ENCODE measurements at regions not wholly inside any gene's neighbourhood (a gene's known extent, or its start where the extent isn't known, plus 50 kb on each side); places are given as distances from the start of the nearest gene placed in this dataset.

GRCh38 chr9:82412586-82413305, 424.2 kb downstream of the SPATA31D1 start:
- Mint-ChIP-seq H3K4me3 (no peak overlapping the region), H3K4me1 (no peaks in the 10 kb centered on the region), H3K36me3 (no peaks in the 10 kb centered on the region), H3K27me3 (no peaks in the 10 kb centered on the region), H3K9me3 (peaks cover 0 to 16% (median 7%) of the 10 kb centered on the region in 8 donors), H3K27ac (no peak overlapping the region)
- ChIA-PET CTCF (ENCODE audit: partially characterized antibody) (interaction anchor here (0.6 kb wide), 1 partner anchor 1458 kb away, joined by 3 read pairs; no protein-coding TSS in a partner anchor), POLR2A (ENCODE audit: partially characterized antibody) (no interaction called here)
- Histone ChIP-seq H3K4me1 (ENCODE audit: insufficient read depth, low read length) (no peaks in the 10 kb centered on the region), H3K27ac (ENCODE audit: low read depth, low read length) (no peak overlapping the region), H3K27me3 (ENCODE audit: insufficient read depth, low read length) (no peaks in the 10 kb centered on the region), H3K9me3 (ENCODE audit: control insufficient read depth in 1 of 2, low read length in 2 of 2) (no peaks in the 10 kb centered on the region), H3K4me3 (ENCODE audit: low read length in 2 of 2) (no peak overlapping the region), H3K36me3 (ENCODE audit: insufficient read depth, low read length) (no peaks in the 10 kb centered on the region)
- DNase-seq: no peak
- intact Hi-C loops (cut with micrococcal nuclease): no loop called here

- no peak overlapping the region for H3K4me3 ChIP-seq (ENCODE audit: low read length in 2 of 2)
- no peaks in the 10 kb centered on the region for H3K9me3 ChIP-seq (ENCODE audit: control insufficient read depth in 1 of 2, low read length in 2 of 2)
- POLR2A ChIA-PET (ENCODE audit: partially characterized antibody): no interaction called here
- Mint-ChIP-seq H3K4me3 (no peak overlapping the region), H3K4me1 (no peaks in the 10 kb centered on the region), H3K27me3 (no peaks in the 10 kb centered on the region), H3K27ac (no peak overlapping the region), H3K9me3 (peaks cover 0 to 18% (median 7%) of the 10 kb centered on the region in 8 donors), H3K36me3 (no peaks in the 10 kb centered on the region)
- intact Hi-C loops (cut with micrococcal nuclease): no loop called here
- H3K36me3 ChIP-seq (ENCODE audit: insufficient read depth, low read length): no peaks in the 10 kb centered on the region
- no peak overlapping the region for H3K27ac ChIP-seq (ENCODE audit: low read depth, low read length)
- DNase-seq: no peak
- CTCF ChIA-PET (ENCODE audit: partially characterized antibody): no interaction called here
- no peaks in the 10 kb centered on the region for H3K27me3 ChIP-seq (ENCODE audit: insufficient read depth, low read length)
- no peaks in the 10 kb centered on the region for H3K4me1 ChIP-seq (ENCODE audit: insufficient read depth, low read length)
Measured at GRCh38 chr9:82417501-82417900, 428.9 kb downstream of the SPATA31D1 start.

GRCh38 chr9:82418334-82418733, 429.8 kb downstream of the SPATA31D1 start:
- Histone ChIP-seq H3K9me3 (ENCODE audit: control insufficient read depth in 1 of 2, low read length in 2 of 2) (no peaks in the 10 kb centered on the region), H3K4me3 (ENCODE audit: low read length in 2 of 2) (no peak overlapping the region), H3K4me1 (ENCODE audit: insufficient read depth, low read length) (no peaks in the 10 kb centered on the region), H3K36me3 (ENCODE audit: insufficient read depth, low read length) (no peaks in the 10 kb centered on the region), H3K27me3 (ENCODE audit: insufficient read depth, low read length) (no peaks in the 10 kb centered on the region), H3K27ac (ENCODE audit: low read depth, low read length) (no peak overlapping the region)
- H3K27ac Mint-ChIP-seq: no peak overlapping the region
- no peaks in the 10 kb centered on the region for H3K4me1 Mint-ChIP-seq
- ChIA-PET POLR2A (ENCODE audit: partially characterized antibody) (no interaction called here), CTCF (ENCODE audit: partially characterized antibody) (no interaction called here)
- no peak overlapping the region for H3K4me3 Mint-ChIP-seq
- no peaks in the 10 kb centered on the region for H3K36me3 Mint-ChIP-seq
- intact Hi-C loops (cut with micrococcal nuclease): no loop called here
- H3K9me3 Mint-ChIP-seq: peaks cover 0 to 15% (median 7%) of the 10 kb centered on the region in 8 donors
- no peak for DNase-seq
- H3K27me3 Mint-ChIP-seq: no peaks in the 10 kb centered on the region

GRCh38 chr9:82419696-82420486, 431.3 kb downstream of the SPATA31D1 start:
- H3K27me3 Mint-ChIP-seq: no peaks in the 10 kb centered on the region
- no peaks in the 10 kb centered on the region for H3K27me3 ChIP-seq (ENCODE audit: insufficient read depth, low read length)
- POLR2A ChIA-PET (ENCODE audit: partially characterized antibody): no interaction called here

GRCh38 chr9:82421498-82421897, 432.9 kb downstream of the SPATA31D1 start:
- H3K4me1 ChIP-seq (ENCODE audit: insufficient read depth, low read length): no peaks in the 10 kb centered on the region
- Mint-ChIP-seq H3K4me1 (no peaks in the 10 kb centered on the region), H3K27me3 (no peaks in the 10 kb centered on the region), H3K27ac (no peak overlapping the region), H3K4me3 (no peak overlapping the region), H3K36me3 (no peaks in the 10 kb centered on the region), H3K9me3 (peaks cover 3 to 18% (median 4%) of the 10 kb centered on the region in 8 donors)
- H3K4me3 ChIP-seq (ENCODE audit: low read length in 2 of 2): no peak overlapping the region
- no peaks in the 10 kb centered on the region for H3K27me3 ChIP-seq (ENCODE audit: insufficient read depth, low read length)
- H3K27ac ChIP-seq (ENCODE audit: low read depth, low read length): no peak overlapping the region
- ChIA-PET POLR2A (ENCODE audit: partially characterized antibody) (no interaction called here), CTCF (ENCODE audit: partially characterized antibody) (interaction anchor here (0.7 kb wide), 1 partner anchor 245 kb away, joined by 3 read pairs; no protein-coding TSS in a partner anchor)
- intact Hi-C loops (cut with micrococcal nuclease): no loop called here
- no peaks in the 10 kb centered on the region for H3K9me3 ChIP-seq (ENCODE audit: control insufficient read depth in 1 of 2, low read length in 2 of 2)
- no peaks in the 10 kb centered on the region for H3K36me3 ChIP-seq (ENCODE audit: insufficient read depth, low read length)
- DNase-seq: no peak

More at GRCh38 chr9:82419696-82420486, 431.3 kb downstream of the SPATA31D1 start:
- DNase-seq: no peak
- peaks cover 4 to 18% (median 7%) of the 10 kb centered on the region in 8 donors for H3K9me3 Mint-ChIP-seq
- H3K4me1 ChIP-seq (ENCODE audit: insufficient read depth, low read length): no peaks in the 10 kb centered on the region
- H3K4me3 ChIP-seq (ENCODE audit: low read length in 2 of 2): no peak overlapping the region
- H3K4me1 Mint-ChIP-seq: no peaks in the 10 kb centered on the region
- CTCF ChIA-PET (ENCODE audit: partially characterized antibody): no interaction called here
- no peaks in the 10 kb centered on the region for H3K36me3 ChIP-seq (ENCODE audit: insufficient read depth, low read length)
- intact Hi-C loops (cut with micrococcal nuclease): no loop called here
- H3K36me3 Mint-ChIP-seq: no peaks in the 10 kb centered on the region
- H3K9me3 ChIP-seq (ENCODE audit: control insufficient read depth in 1 of 2, low read length in 2 of 2): no peaks in the 10 kb centered on the region
- no peak overlapping the region for H3K4me3 Mint-ChIP-seq
- H3K27ac ChIP-seq (ENCODE audit: low read depth, low read length): no peak overlapping the region
- no peak overlapping the region for H3K27ac Mint-ChIP-seq

DNA sequence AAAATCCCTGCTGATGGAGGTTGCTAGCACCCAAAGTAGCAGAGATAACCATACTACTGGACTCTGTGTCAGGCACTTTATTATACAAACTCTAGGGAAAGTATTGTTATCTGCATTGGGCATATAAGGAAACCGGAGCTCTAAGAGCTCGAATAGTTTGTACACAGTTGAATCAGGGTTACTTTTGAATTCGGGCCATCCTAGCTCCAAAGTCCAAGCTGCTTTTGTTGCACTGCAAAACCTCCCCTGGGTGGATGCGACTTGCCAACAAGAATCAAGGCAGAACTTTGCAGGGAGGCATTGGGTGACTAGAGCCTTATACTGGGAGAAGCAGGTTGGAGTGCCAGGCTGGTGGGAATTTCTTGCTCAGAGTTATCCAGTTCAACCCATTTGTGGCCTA, 435.1 kb downstream of the SPATA31D1 start:
- H3K9me3 Mint-ChIP-seq: peaks cover 0 to 18% (median 4%) of the 10 kb centered on the region in 8 donors
- no peaks in the 10 kb centered on the region for H3K9me3 ChIP-seq (ENCODE audit: control insufficient read depth in 1 of 2, low read length in 2 of 2)
- no peaks in the 10 kb centered on the region for H3K4me1 ChIP-seq (ENCODE audit: insufficient read depth, low read length)
- CTCF ChIA-PET (ENCODE audit: partially characterized antibody): no interaction called here
- no peaks in the 10 kb centered on the region for H3K4me1 Mint-ChIP-seq
- H3K36me3 ChIP-seq (ENCODE audit: insufficient read depth, low read length): no peaks in the 10 kb centered on the region
- no peaks in the 10 kb centered on the region for H3K36me3 Mint-ChIP-seq
- intact Hi-C loops (cut with micrococcal nuclease): no loop called here
- no peak overlapping the region for H3K4me3 ChIP-seq (ENCODE audit: low read length in 2 of 2)
- H3K27me3 ChIP-seq (ENCODE audit: insufficient read depth, low read length): no peaks in the 10 kb centered on the region
- POLR2A ChIA-PET (ENCODE audit: partially characterized antibody): no interaction called here
- no peak for DNase-seq
- no peaks in the 10 kb centered on the region for H3K27me3 Mint-ChIP-seq
- H3K27ac Mint-ChIP-seq: no peak overlapping the region
- H3K4me3 Mint-ChIP-seq: no peak overlapping the region
- no peak overlapping the region for H3K27ac ChIP-seq (ENCODE audit: low read depth, low read length)

DNA sequence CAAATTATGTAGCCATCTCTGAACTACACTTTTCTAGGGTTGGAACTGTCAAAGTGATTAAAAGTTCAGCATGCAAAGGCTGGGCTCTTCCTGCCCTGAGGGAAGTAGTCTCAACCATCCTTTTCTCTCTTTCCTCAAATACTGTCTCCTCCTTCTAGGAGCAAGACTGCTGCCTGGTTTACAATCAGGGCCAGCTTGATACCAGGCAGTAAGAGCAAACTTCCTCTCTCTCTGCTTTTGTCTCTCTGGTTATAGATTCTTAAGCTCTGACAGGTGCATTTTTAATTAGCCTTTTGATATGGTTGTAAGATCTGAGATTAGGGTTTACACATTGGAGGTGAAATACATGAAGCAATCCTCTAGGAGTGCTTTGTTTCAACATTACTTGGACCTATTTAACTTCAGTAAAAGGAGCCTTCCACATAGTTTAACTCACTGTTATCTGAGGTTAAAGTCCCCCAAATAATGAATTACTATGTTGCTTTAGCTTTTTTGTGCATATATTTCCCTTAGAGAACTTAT, 436.1 kb downstream of the SPATA31D1 start:
- no peak for DNase-seq
- POLR2A ChIA-PET (ENCODE audit: partially characterized antibody): no interaction called here
- Mint-ChIP-seq H3K36me3 (no peaks in the 10 kb centered on the region), H3K4me3 (no peak overlapping the region), H3K27me3 (no peaks in the 10 kb centered on the region), H3K27ac (no peak overlapping the region), H3K4me1 (no peaks in the 10 kb centered on the region), H3K9me3 (peaks cover 0 to 18% (median 4%) of the 10 kb centered on the region in 8 donors)
- Histone ChIP-seq H3K4me3 (ENCODE audit: low read length in 2 of 2) (no peak overlapping the region), H3K4me1 (ENCODE audit: insufficient read depth, low read length) (no peaks in the 10 kb centered on the region), H3K9me3 (ENCODE audit: control insufficient read depth in 1 of 2, low read length in 2 of 2) (no peaks in the 10 kb centered on the region), H3K36me3 (ENCODE audit: insufficient read depth, low read length) (no peaks in the 10 kb centered on the region), H3K27ac (ENCODE audit: low read depth, low read length) (no peak overlapping the region), H3K27me3 (ENCODE audit: insufficient read depth, low read length) (no peaks in the 10 kb centered on the region)
- intact Hi-C loops (cut with micrococcal nuclease): no loop called here
- CTCF ChIA-PET (ENCODE audit: partially characterized antibody): no interaction called here
